K562 (cell line): ENCODE measurements at regions not wholly inside any gene's neighbourhood (a gene's known extent, or its start where the extent isn't known, plus 50 kb on each side); places are given as distances from the start of the nearest gene placed in this dataset.

Source experiments
- ATAC-seq: fragments of 200-7000 bp; cut with Tn5 transposase; 3 replicates; pipeline ENCODE4 v1.9.1; 2020; ENCODE audit warnings: moderate library complexity
- BruUV-seq: library from RNA; stranded (reverse); fragments of 400-500 nt; replicated peaks from 2 replicates; lab custom pipeline; 2021; lab: Mats Ljungman, UMichigan
- CTCF ChIA-PET: fragments of 300-600 bp; formaldehyde crosslinking; extraction: SDS; loops from one replicate; lab custom pipeline; 2021; ENCODE audit warnings: low intra/inter-chr PET ratio; lab: Yijun Ruan, JAX
- POLR2A ChIA-PET: fragments of 300-600, 350-650 bp; sonication (Branson Sonifier 250); formaldehyde crosslinking; extraction: SDS; loops from one replicate; lab custom pipeline; 2021; ENCODE audit warnings: antibody characterized with exemption, inconsistent platforms; lab: Yijun Ruan, JAX
- DNase-seq, 4 experiments: peaks; one replicate each; pipeline versions ENCODE4 v3.0.0 to v3.0.0-alpha.2; 2011 to 2018; ENCODE audit warnings: low spot score in 3 of 4, mixed read lengths in 3 of 4; ENCODE audit errors: extremely low read depth in 1 of 4
- FAIRE-seq: peaks from 2 replicates; lab custom pipeline; 2011; peaks lifted over from hg19 to GRCh38; lab: Jason Lieb, UNC
- H2AFZ ChIP-seq: 2 replicates; pipeline ENCODE4 v1.6.0; 2011; ENCODE audit warnings: low read depth, low read length, control low read depth, inconsistent platforms
- H3K27ac ChIP-seq: fragments of 200-600 bp; 3 replicates; pipeline ENCODE4 v1.8.0; 2011; ENCODE audit warnings: low read depth, mild to moderate bottlenecking, control low read depth, inconsistent platforms, low read length, moderate library complexity, mixed read lengths; ENCODE audit errors: extremely low read depth
- H3K27me3 ChIP-seq, 2 experiments: fragments of 300-600 bp in 1 of 2; 2 replicates in 1 of 2; 3 replicates in 1 of 2; pipeline versions ENCODE4 v1.6.0 to v1.8.0; 2011; ENCODE audit warnings: inconsistent platforms in 2 of 2, low read length in 2 of 2, mild to moderate bottlenecking in 1 of 2, mixed read lengths in 1 of 2, moderate library complexity in 1 of 2; ENCODE audit not compliant: control insufficient read depth in 2 of 2, insufficient read depth in 2 of 2
- H3K36me3 ChIP-seq: fragments of 300-600 bp; 3 replicates; pipeline ENCODE4 v1.8.0; 2011; ENCODE audit warnings: mild to moderate bottlenecking, low read length, inconsistent platforms; ENCODE audit not compliant: control insufficient read depth, insufficient read depth
- H3K4me1 ChIP-seq, 2 experiments: fragments of 200-600 bp in 1 of 2; replicated peaks in 1 of 2; 2 replicates in 1 of 2; 3 replicates in 1 of 2; pipeline versions ENCODE4 v1.5.1 to v1.8.0; 2011; ENCODE audit warnings: inconsistent platforms in 2 of 2, low read length in 2 of 2, mild to moderate bottlenecking in 1 of 2, mixed read lengths in 1 of 2, moderate library complexity in 1 of 2; ENCODE audit not compliant: control insufficient read depth in 2 of 2, insufficient read depth in 2 of 2
- H3K4me2 ChIP-seq: 2 replicates; pipeline ENCODE4 v1.6.1; 2011; ENCODE audit warnings: low read length, control low read depth, inconsistent platforms, mixed read lengths; ENCODE audit not compliant: insufficient read depth
- H3K4me3 ChIP-seq: fragments of 200-600 bp; sonication (generic), shearing (Covaris generic); 2 replicates; pipeline ENCODE4 v1.5.1; 2016; ENCODE audit warnings: control low read depth, inconsistent platforms
- H3K79me2 ChIP-seq: fragments of 200-600 bp; 3 replicates; pipeline ENCODE4 v1.8.0; 2011; ENCODE audit warnings: low read length, inconsistent platforms; ENCODE audit not compliant: control insufficient read depth, insufficient read depth
- H3K9ac ChIP-seq, 2 experiments: 2 replicates each; pipeline versions ENCODE4 v1.6.0 to v1.6.1; 2011; ENCODE audit warnings: low read depth in 2 of 2, low read length in 2 of 2, control low read depth in 1 of 2, inconsistent platforms in 1 of 2, mild to moderate bottlenecking in 1 of 2, mixed read lengths in 1 of 2; ENCODE audit not compliant: insufficient read depth in 1 of 2
- H3K9me1 ChIP-seq: one replicate; pipeline ENCODE4 v1.6.0; 2011; ENCODE audit warnings: inconsistent platforms, mild to moderate bottlenecking, low read length, moderate library complexity; ENCODE audit not compliant: control insufficient read depth, insufficient read depth
- H3K9me3 ChIP-seq: replicated peaks from 2 replicates; pipeline ENCODE4 v1.5.1; 2011; ENCODE audit warnings: low read depth, low read length, inconsistent platforms; ENCODE audit not compliant: control insufficient read depth, insufficient read depth
- H4K20me1 ChIP-seq: replicated peaks from 2 replicates; pipeline ENCODE4 v1.6.1; 2011; ENCODE audit warnings: low read length, inconsistent platforms, mixed read lengths; ENCODE audit not compliant: control insufficient read depth, insufficient read depth
- ETS2 ChIP-seq: IDR thresholded peaks from 2 replicates; pipeline ENCODE4 v1.6.1; 2016; ENCODE audit warnings: borderline replicate concordance, missing genetic modification characterization, mild to moderate bottlenecking, moderate library complexity, missing compliant biosample characterization; ENCODE audit not compliant: poor library complexity, severe bottlenecking
- HMGN3 ChIP-seq: IDR thresholded peaks from 2 replicates; pipeline ENCODE4 v1.6.1; 2011; ENCODE audit warnings: borderline replicate concordance, low read depth, mild to moderate bottlenecking, mixed read lengths, low read length; ENCODE audit not compliant: insufficient read length; ENCODE audit errors: extremely low read depth
- KAT8 ChIP-seq: fragments of 450-650 bp; IDR thresholded peaks from 2 replicates; pipeline ENCODE4 v1.6.1; 2016; ENCODE audit warnings: low read depth, mild to moderate bottlenecking
- MED1 ChIP-seq: sonication (generic); formaldehyde crosslinking; IDR thresholded peaks from 2 replicates; pipeline ENCODE4 v1.8.1; 2023; ENCODE audit warnings: missing genetic modification reagents, borderline replicate concordance
- SAP30 ChIP-seq: fragments of 200-600 bp; sonication (generic); IDR thresholded peaks from 2 replicates; pipeline ENCODE4 v1.6.1; 2012; ENCODE audit warnings: borderline replicate concordance, low read depth, mild to moderate bottlenecking, moderate library complexity, low read length, control low read depth, inconsistent platforms; ENCODE audit not compliant: insufficient read depth, poor library complexity, severe bottlenecking
- WGBS: fragments of 100-300 bp; shearing (Covaris generic); methylation state at CpG from one replicate; pipeline ENCODE4 v1.1.6; 2016; ENCODE audit warnings: low coverage, mixed read lengths; ENCODE audit not compliant: insufficient coverage; ENCODE audit errors: missing lambda C conversion rate; 5-methylcytosine and 5-hydroxymethylcytosine counted together
- in situ Hi-C: fragments of 300-500 bp; cut with MboI; formaldehyde crosslinking; loops from 4 replicates; pipeline ENCODE4 v1.15.0; 2018; ENCODE audit warnings: inconsistent platforms, mixed read lengths
- intact Hi-C: fragments of 100-400 bp; cut with micrococcal nuclease; formaldehyde crosslinking; loops from 2 replicates; pipeline ENCODE4 v1.14.2; 2022
- TF ChIP-seq, protein P1 (sequence below): fragments of 450-650 bp; IDR thresholded peaks from 2 replicates; pipeline ENCODE4 v1.6.1; 2016

DNA sequence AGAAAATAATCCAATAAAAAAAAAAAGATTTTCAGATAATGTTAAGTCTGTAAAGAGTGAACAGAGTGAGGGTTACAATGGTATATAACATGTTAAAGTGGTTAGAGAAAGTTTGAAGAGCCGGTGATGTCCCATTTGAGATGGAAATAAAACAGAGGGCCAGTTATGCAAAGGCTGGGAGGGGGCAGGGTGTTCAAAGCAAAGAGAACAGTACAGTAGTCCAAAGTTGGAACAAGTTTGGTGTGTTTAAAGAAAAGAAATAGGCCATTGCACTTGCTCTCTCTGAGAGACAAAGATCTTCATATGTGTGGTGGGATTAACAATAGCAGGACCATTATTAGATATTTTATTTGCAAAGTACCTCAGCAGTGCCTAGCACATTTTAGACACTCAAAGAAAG, 179.5 kb upstream of the PKN2 start:
- CTCF ChIA-PET = no interaction called here
- 0% methylated on average over 1 of the region's 1 CpG for WGBS
- Histone ChIP-seq H3K79me2 (no peaks in the 10 kb centered on the region), H3K9me1 (no peaks in the 10 kb centered on the region), H3K36me3 (no peaks in the 10 kb centered on the region), H3K4me1 (no peaks in the 10 kb centered on the region), H3K27ac (no peak overlapping the region), H3K27me3 (no peaks in the 10 kb centered on the region), H3K4me2 (no peak overlapping the region), H2AFZ (no peak overlapping the region), H3K4me3 (no peak overlapping the region), H4K20me1 (no peaks in the 10 kb centered on the region), H3K9me3 (no peaks in the 10 kb centered on the region), H3K9ac (no peak overlapping the region)
- in situ Hi-C loops = no loop called here
- TF ChIP-seq KAT8 = no peak
- no peak for TF ChIP-seq SAP30
- TF ChIP-seq ETS2 (tag) = no peak
- TF ChIP-seq HMGN3 = no peak
- no peak for TF ChIP-seq MED1 (CRISPR knock-in tag)
- TF ChIP-seq, protein P1, sequence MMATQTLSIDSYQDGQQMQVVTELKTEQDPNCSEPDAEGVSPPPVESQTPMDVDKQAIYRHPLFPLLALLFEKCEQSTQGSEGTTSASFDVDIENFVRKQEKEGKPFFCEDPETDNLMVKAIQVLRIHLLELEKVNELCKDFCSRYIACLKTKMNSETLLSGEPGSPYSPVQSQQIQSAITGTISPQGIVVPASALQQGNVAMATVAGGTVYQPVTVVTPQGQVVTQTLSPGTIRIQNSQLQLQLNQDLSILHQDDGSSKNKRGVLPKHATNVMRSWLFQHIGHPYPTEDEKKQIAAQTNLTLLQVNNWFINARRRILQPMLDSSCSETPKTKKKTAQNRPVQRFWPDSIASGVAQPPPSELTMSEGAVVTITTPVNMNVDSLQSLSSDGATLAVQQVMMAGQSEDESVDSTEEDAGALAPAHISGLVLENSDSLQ = no peak
- no TSS peak for BruUV-seq
- DNase-seq = no peak
- no peak for FAIRE-seq
- no peak for ATAC-seq
- POLR2A ChIA-PET = no interaction called here
- intact Hi-C loops = no loop called here
